NCI-H510A (cell line): ENCODE measurements at regions not wholly inside any gene's neighbourhood (a gene's known extent, or its start where the extent isn't known, plus 50 kb on each side); places are given as distances from the start of the nearest gene placed in this dataset.

Source experiments
- DNase-seq: peaks from one replicate; lab custom pipeline; 2025; lab: John Stamatoyannopoulos, UW

DNA sequence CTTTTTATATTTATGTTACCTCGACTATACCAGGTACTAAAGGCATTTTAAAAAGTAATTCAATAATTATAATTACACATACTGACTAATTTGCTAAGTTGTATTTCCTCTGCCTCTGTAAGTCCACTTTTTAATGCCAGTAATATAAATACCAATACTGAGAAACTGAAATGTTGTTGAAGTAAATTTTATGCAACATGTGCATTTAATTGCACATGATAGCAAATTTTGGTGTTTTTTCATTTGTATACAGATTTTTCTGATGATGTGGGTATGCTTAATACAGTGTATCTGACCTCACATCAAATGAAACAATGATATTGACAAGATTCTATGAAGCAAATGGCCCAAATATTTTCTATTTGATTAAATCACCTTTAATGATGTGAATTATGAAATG is 1531.6 kb downstream of the KCNT2 start:
- no peak for DNase-seq

GRCh38 chr1:195075973-195076372 is 1532.3 kb downstream of the KCNT2 start:
- no peak for DNase-seq

DNA sequence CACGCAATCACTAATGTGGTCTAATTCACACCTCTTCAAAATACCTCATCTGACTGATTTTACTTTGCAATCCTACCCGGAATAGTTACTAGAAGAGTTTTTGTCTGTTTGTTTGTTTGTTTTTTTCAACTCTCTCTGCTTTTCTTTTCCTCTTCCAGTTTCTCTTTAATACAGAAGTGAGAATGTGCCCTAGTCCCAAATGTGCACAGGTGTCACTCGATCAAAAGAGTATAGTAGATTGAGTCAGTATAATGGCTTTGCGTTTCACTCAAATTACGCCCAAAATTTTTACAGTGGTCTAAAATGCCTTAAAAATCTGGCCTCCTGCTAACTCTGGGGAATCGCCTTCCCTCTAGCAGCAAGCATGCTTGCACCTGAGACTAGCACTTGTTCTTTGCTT is 1536.8 kb downstream of the KCNT2 start:
- DNase-seq: no peak

GRCh38 chr1:195065437-195065836 is 1542.8 kb downstream of the KCNT2 start:
- DNase-seq: no peak

DNA sequence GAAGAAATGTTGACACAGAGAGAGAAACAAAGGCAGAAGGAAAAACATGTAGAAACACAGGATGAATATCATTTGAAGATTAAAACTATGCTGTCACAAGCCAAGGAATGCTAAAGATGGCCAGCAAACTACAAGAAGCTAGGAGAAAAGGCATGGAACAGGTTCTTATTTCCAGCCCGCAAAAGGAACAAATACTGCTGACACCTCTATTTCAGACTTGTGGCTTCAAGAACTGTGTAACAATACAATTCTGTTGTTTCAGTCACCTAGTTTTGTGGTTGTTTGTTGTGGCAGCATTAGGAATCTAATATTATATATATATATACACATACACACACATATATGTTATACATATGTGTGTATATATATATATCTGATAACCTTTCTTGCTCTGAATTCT is 1543.9 kb downstream of the KCNT2 start:
- no peak for DNase-seq

GRCh38 chr1:195054217-195054687 is 1554.0 kb downstream of the KCNT2 start:
- DNase-seq: no peak

DNA sequence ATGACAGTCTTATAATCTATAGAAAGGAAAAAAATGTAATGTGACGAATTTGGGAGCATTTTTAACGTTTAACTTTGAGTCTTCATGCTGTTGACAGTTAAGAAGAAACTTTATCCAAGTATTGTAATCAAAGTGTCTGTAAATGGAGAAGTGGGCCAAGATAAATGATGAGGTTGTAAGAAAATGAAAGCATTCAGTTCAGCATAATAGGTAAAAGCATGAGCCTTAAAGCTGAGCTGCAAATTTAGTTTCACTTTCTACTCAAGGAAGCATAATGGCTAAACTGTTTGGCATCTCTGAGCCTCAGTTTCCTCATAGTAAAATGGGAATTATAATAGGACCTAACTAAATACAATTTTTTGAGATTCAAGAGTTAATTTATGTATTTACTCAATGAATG is 1554.8 kb downstream of the KCNT2 start:
- DNase-seq: no peak

- DNase-seq: no peak
These were observed 1560.5 kb downstream of the KCNT2 start for GRCh38 chr1:195047772-195048171.

DNA sequence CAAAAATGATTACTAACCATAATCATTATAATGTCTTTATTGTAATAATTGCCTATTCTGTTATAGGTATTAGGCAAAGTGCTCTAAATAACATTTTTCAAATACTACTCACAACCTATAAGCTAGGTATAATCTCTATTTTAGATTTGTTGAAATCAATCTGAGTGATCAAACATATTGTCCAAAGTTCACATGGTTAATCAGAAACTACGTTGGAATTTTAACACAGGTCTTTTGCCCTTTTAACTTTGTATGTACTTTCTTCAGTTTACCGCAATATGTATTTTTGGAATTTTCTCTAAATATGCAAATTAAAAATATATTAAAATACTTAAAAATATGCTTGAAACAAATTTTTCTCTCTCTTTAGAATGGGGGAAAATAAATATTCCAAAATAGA is 1563.2 kb downstream of the KCNT2 start:
- DNase-seq: no peak

DNA sequence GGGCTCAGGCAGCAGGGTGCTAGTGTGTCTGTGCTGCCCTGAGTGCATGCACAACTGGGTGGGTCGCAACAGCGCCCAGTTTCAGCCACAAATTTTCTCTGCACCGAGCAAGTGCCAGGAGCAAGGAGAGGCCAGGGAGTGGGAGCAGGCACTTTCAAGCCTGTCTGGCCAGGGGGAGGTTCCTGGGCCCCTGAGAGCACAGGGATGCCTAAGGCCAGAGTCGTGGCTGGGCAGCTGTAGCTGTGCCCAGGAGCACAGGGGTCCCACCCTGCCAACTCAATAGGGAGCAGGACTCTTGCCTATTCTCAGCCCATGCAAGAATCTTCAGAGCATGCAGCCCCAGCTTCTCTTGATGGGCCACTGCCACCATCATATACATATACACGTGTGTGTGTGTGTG is 1577.4 kb downstream of the KCNT2 start:
- DNase-seq: no peak

DNA sequence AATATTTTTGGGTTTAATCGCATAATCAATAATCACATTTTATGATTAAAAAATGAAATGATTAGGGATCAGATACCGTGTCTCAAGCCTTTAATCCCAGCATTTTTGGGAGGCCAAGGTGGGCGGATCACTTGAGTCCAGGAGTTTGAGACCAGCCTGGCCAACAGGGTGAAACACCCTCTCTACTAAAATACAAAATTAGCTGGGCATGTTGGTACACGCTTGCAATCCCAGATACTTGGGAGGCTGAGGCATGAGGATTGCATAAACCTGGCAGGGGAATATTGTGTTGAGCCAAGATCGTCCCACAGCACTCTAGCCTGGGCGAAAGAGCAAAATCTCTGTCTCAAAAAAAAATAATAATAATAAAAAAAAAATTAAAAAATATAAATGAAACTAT is 1581.4 kb downstream of the KCNT2 start:
- DNase-seq: no peak

DNA sequence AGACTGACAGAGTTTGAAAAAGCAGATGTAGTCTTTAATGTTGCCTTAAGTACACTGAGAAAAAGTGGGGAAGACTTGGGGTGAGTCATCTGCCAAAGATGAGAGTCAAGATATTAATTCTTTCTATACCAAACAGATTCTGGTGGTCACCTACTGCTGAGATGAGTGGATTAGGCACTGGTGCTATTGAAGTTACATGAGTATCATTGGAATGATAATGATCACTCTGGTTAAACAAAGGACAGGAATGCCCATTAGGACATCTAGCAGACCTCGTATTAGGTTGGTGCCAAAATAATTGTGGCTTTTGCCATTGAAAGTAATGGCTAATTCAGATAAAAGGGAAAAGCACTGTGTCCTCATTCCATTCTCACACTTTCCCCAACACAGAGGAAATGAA is 1588.9 kb downstream of the KCNT2 start:
- DNase-seq: no peak

DNA sequence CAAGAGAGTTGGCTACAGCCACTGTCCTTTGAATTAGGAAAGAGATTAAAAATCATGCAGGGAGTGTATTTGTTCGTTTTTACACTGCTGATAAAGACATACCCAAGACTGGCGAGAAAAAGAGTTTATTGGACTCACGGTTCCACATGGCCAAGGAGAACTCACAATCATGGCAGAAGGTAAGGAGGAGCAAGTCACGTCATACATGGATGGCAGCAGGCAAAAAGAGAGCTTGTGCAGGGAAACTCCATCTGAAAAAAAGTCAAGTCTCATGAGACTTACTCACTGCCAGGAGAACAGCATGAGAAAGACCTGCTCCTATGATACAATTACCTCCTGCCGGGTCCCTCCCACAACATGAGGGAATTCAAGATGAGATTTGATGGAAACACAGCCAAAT is 1595.2 kb downstream of the KCNT2 start:
- no peak for DNase-seq

DNA sequence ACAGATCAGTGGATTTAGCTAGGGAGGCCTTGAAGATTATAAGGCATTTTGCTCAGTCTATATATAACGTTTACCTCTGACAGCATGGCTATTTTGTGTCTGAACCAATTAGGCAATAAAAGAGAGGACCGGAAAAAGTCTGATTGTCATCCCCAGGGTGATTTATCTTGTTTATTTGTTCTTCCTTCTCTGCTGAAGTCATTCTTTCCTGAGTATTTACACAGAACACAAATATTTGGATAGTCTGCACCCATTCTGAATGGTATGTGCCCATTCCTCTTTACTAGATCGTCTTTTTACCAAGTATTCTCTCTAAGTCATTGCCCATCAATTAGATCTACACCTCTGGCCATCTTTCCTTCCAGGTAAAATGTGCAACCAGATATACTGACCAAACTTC is 1602.9 kb downstream of the KCNT2 start:
- DNase-seq: peak; percentile 6

- no peak for DNase-seq
These were observed 1617.8 kb downstream of the KCNT2 start for GRCh38 chr1:194990483-194990882.

DNA sequence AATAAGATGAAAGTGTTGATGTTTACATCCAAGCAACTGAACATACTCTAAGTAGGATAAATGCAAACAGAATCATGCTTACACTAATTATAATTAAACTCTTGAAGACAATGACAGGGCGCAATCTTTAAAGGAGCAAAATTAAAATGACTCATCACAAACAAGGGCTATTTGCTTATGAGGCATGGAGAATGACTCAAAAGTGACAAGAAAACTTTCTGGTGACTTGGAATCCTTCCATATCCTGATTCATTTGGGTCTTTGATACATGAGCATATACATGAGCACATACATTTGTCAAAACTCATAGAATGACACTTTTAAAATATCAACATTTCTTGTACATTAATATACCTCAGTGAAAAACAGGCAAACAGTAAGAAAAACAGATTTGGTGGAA is 1632.3 kb downstream of the KCNT2 start:
- no peak for DNase-seq

GRCh38 chr1:194968916-194969315 is 1639.3 kb downstream of the KCNT2 start:
- no peak for DNase-seq

DNA sequence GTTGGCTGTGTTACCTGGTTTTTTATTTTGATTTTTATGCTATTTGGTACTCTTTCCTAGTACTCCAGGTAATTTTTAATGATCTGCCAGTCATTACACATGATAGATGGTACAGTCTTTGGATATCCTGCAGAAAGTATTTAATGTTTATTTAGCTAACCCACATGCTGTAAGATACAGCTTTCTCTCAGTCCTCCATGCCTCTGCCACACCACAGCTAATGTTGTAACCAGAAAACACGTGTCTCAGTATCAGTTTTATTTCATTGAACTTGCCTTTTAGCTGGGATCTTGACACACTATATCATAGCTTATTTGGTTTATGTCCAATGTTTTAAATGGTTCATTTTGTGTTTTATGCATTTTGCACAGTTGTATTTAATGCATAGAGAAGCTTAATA is 1648.4 kb downstream of the KCNT2 start:
- no peak for DNase-seq

DNA sequence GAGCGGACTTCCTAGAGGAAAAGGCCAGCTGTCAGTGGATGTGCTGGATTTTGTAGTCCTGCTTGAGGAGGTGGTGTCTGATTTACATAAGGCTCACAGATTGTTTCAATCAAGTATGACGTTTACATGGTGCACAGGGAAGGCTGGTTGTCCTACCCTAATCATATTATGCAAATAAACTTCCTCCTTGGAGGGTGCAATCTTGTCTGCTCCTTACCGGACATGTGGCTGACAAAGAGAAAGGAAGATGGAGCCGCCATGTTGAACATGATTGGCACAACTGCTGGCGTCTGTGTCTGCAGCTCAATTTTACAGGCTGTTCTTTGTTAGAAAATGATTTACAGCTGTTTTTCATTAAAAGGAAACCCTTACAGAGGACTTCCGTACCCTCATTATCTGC is 1656.1 kb downstream of the KCNT2 start:
- DNase-seq: no peak

GRCh38 chr1:194950584-194950983 is 1657.7 kb downstream of the KCNT2 start:
- DNase-seq: no peak

- no peak for DNase-seq
These were observed 1667.8 kb downstream of the KCNT2 start for GRCh38 chr1:194940336-194941030.

GRCh38 chr1:194935864-194936263 is 1672.4 kb downstream of the KCNT2 start:
- DNase-seq: no peak

DNA sequence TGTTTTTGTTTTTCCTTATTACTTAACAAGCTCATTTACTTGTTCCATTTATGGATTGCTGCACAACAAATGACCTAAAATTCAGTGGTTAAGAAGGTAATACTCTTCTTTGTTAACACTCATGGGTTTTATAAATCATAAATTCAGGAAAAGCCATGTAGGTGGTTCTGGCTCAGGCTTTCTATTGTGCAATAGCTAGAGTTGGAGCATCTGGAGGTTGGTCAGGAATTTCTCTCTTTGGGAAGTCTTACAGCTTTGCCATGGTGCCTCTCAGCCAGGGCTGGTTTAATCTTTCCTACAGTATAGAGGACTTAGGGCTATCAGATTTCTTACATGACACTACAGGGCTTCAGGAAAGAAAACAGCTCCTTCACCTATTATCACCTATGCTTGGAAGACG is 1677.1 kb downstream of the KCNT2 start:
- no peak for DNase-seq

DNA sequence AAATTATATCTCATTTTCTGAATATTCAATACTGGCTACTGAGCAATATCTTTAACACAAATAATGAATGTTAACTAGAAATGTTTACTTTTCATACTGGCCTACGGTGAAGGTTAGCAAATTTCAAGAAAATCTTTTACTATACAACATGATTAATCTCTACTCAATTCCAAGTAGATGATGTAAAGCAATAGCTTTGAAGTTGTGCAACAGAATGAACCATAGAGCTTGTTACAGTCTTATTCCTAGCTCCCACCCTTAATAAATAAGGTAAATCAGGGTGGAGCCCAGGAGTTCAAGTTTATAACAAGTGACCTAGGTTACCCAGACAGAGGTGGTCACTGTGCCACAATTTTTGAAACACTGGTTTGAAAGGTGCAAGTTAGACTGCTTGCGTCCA is 1678.1 kb downstream of the KCNT2 start:
- no peak for DNase-seq

GRCh38 chr1:194929357-194929756 is 1678.9 kb downstream of the KCNT2 start:
- DNase-seq: no peak
